Mucosa of descending colon (tissue), 3 donors: ENCODE measurements at regions not wholly inside any gene's neighbourhood (a gene's known extent, or its start where the extent isn't known, plus 50 kb on each side); places are given as distances from the start of the nearest gene placed in this dataset.

Experiments used
- ATAC-seq: fragments of 200-7000 bp; cut with Tn5 transposase; one replicate; pipeline ENCODE4 v1.9.1; 2020; ENCODE audit warnings: mild to moderate bottlenecking, moderate library complexity
- DNase-seq, 3 donors: peaks; one replicate each; pipeline ENCODE4 v3.0.0-alpha.2; 2020
- H3K36me3 ChIP-seq: fragments of 200-600 bp; one replicate; pipeline ENCODE4 v1.8.0; 2021; ENCODE audit warnings: low read depth, mild to moderate bottlenecking
- H3K4me1 ChIP-seq: fragments of 200-600 bp; one replicate; pipeline ENCODE4 v1.8.0; 2021; ENCODE audit warnings: low read depth, mild to moderate bottlenecking
- H3K4me3 ChIP-seq: fragments of 200-600 bp; one replicate; pipeline ENCODE4 v1.8.0; 2021; ENCODE audit warnings: mild to moderate bottlenecking
- H3K9me3 ChIP-seq: fragments of 200-600 bp; one replicate; pipeline ENCODE4 v1.8.0; 2021; ENCODE audit warnings: mild to moderate bottlenecking
- CTCF ChIP-seq: fragments of 200-600 bp; IDR thresholded peaks from one replicate; pipeline ENCODE4 v1.8.0; 2022; ENCODE audit warnings: antibody characterized with exemption, mild to moderate bottlenecking
- intact Hi-C, 2 donors: fragments of 100-400 bp; cut with DNase I in 1 of 2; cut with micrococcal nuclease in 1 of 2; formaldehyde crosslinking; loops; one replicate each; pipeline versions ENCODE4 v1.11.0 to v1.11.1; 2022; cut with DNase I, micrococcal nuclease
- donor health status: DM: no; HTN: no; CAD: no; lungs with moderate emphysema.
- donor health status: DM: no; HTN: no; CAD: no.
- donor health status: DM: no; HTN: yes; CAD: no.

DNA sequence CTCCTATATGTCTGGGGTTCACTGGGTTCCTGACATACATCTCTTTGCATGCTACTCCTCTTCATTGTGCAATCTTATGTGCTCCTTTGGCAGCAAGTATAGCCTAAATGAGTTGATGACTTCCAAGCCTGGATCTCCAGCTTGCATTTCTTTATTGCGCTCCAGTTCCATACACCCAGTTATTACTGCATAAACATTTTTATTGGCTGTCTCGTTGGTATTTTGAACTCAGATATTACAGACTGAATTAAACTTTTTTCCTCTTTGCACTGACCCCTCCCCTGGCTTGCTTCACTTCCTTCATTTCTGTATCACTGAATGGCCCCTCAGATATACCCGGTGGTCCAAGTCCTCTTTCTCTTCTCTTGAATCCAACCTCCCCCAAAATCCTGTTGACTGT is 219.2 kb downstream of the MC4R start:
- Histone ChIP-seq H3K36me3 (no peaks in the 10 kb centered on the region), H3K9me3 (no peaks in the 10 kb centered on the region), H3K4me3 (no peak overlapping the region), H3K4me1 (no peaks in the 10 kb centered on the region)
- intact Hi-C loops, result no loop called here
- no peak for TF ChIP-seq CTCF
- DNase-seq (no peak), ATAC-seq (no peak)

DNA sequence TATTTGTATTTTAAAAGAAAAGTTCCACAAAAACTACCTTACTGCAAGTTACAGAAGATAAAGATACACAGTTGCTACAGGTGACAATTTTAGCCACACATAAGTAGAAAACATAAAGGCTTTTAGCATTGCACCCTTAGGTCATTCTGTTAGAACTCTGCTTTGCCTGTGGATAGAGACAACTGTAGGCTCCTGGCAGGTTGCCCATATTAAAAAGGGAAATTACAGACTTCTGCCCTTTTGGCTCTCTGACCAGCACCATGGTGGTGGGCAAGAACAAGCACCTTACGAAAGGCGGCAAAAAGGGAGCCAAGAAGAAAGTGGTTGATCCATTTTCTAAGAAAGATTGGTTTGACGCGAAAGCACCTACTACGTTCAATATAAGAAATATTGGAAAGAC is 223.3 kb downstream of the MC4R start:
- intact Hi-C loops, result no loop called here
- no peak for DNase-seq
- no peak for TF ChIP-seq CTCF
- Histone ChIP-seq H3K36me3 (no peaks in the 10 kb centered on the region), H3K4me3 (no peak overlapping the region), H3K4me1 (no peaks in the 10 kb centered on the region), H3K9me3 (no peaks in the 10 kb centered on the region)
- no peak for ATAC-seq

DNA sequence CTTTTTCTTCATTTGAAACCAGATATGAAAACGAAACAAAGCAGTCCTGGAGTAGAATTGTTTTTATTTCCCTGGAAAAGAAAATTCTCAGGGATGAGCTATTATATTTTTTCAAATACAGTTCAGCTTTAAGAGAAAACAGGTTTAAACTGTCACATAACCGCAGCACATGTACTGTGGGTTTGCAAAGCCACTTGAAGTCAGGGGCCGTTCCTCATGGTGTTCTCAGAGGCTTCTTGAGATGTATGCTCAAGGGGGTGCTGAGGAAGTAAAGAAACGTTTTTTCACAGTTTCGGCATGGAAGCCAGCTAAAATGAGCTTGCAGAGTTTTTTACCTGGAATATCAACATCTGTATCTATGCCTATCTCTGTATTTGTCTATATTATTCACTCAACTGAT is 225.3 kb downstream of the MC4R start:
- intact Hi-C loops, result no loop called here

DNA sequence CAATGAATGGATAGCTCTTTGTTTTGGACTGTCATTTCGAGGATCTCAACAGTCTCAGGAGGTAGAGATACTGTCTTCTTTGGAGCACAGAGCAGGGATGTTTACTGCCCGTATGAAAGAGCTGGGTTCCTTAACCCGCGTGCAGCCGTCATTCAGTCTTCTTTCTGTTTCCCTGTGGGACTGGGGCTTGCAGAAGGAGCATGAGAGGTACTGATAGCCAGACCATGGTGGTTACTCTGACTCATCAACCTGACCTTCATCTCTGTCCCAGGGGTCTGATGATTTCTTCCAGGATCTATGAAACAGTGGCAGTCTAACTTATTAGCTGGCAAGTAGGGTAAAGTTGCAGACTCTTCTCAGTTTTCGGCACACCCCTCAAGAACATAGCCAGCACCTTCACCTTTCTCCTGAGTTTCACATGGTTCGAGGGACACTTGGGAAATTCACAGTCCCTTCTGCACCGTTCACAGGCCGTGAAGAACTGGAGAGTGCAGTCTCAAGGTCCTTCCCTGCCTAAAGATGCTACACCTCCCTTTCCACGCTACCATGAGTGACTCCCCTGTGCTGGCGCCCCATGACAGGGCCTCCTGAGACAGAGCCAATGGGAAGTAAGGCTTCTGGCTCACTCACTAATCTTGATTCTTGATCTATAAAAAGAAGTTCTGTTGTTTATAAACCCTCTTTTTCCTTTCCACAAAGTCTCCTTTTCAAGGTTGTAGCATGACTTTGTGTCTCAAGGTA is 226.2 kb downstream of the MC4R start:
- no peaks in the 10 kb centered on the region for H3K9me3 ChIP-seq
- TF ChIP-seq CTCF, result no peak
- no peaks in the 10 kb centered on the region for H3K4me1 ChIP-seq
- ATAC-seq (no peak), DNase-seq (no peak)
- H3K4me3 ChIP-seq, result no peak overlapping the region
- no peaks in the 10 kb centered on the region for H3K36me3 ChIP-seq
- intact Hi-C loops, result no loop called here

More for the DNA sequence above, 225.3 kb downstream of the MC4R start:
- no peak for TF ChIP-seq CTCF
- Histone ChIP-seq H3K4me3 (no peak overlapping the region), H3K9me3 (no peaks in the 10 kb centered on the region), H3K4me1 (no peaks in the 10 kb centered on the region), H3K36me3 (no peaks in the 10 kb centered on the region)
- DNase-seq (no peak), ATAC-seq (no peak)

GRCh38 chr18:60145776-60146175 is 226.8 kb downstream of the MC4R start:
- H3K4me1 ChIP-seq, result no peaks in the 10 kb centered on the region
- no peaks in the 10 kb centered on the region for H3K9me3 ChIP-seq
- H3K36me3 ChIP-seq, result no peaks in the 10 kb centered on the region
- intact Hi-C loops, result no loop called here
- no peak overlapping the region for H3K4me3 ChIP-seq
- no peak for TF ChIP-seq CTCF
- no peak for DNase-seq
- ATAC-seq, result no peak

GRCh38 chr18:60134806-60135205 is 235.0 kb downstream of the PMAIP1 start:
- Histone ChIP-seq H3K9me3 (no peaks in the 10 kb centered on the region), H3K4me1 (no peaks in the 10 kb centered on the region), H3K36me3 (no peaks in the 10 kb centered on the region), H3K4me3 (no peak overlapping the region)
- no peak for TF ChIP-seq CTCF
- DNase-seq, result no peak
- intact Hi-C loops, result no loop called here
- no peak for ATAC-seq
